ENCODE measurements at regions not wholly inside any gene's neighbourhood (a gene's known extent, or its start where the extent isn't known, plus 50 kb on each side); places are given as distances from the start of the nearest gene placed in this dataset.

DNA sequence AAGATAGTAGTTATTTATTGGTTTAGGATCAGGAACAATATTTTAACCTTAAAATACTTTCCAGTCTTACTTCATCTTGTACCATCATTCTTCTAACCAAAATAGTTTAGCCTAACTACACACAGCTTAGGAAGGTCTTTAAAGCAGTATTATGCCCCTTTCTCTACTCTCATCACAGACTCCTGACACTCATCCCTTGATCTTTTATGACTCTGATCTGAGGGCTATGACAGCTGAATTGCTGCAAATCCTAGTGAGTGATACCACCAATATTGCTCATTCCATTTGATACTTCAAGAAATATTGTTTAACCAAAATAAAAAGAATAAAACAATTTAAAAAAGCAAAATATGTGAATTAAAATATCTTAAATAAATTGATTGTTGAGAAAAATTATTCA, 746.6 kb upstream of the ACO1 start:
- Histone ChIP-seq H3K9me3 (no peaks in the 10 kb centered on the region), H3K27ac (no peak overlapping the region), H3K4me1 (no peaks in the 10 kb centered on the region), H3K36me3 (no peaks in the 10 kb centered on the region), H3K4me3 (no peak overlapping the region), H3K27me3 (no peaks in the 10 kb centered on the region)
- TF ChIP-seq, protein P1, sequence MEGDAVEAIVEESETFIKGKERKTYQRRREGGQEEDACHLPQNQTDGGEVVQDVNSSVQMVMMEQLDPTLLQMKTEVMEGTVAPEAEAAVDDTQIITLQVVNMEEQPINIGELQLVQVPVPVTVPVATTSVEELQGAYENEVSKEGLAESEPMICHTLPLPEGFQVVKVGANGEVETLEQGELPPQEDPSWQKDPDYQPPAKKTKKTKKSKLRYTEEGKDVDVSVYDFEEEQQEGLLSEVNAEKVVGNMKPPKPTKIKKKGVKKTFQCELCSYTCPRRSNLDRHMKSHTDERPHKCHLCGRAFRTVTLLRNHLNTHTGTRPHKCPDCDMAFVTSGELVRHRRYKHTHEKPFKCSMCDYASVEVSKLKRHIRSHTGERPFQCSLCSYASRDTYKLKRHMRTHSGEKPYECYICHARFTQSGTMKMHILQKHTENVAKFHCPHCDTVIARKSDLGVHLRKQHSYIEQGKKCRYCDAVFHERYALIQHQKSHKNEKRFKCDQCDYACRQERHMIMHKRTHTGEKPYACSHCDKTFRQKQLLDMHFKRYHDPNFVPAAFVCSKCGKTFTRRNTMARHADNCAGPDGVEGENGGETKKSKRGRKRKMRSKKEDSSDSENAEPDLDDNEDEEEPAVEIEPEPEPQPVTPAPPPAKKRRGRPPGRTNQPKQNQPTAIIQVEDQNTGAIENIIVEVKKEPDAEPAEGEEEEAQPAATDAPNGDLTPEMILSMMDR (IDR thresholded peaks at IDR 0.05): no peak
- ATAC-seq (no peak), DNase-seq (no peak)
- intact Hi-C loops (cut with DNase I): no loop called here

GRCh38 chr9:31639451-31639850, 745.0 kb upstream of the ACO1 start:
- TF ChIP-seq, protein P1 (IDR thresholded peaks at IDR 0.05): no peak

DNA sequence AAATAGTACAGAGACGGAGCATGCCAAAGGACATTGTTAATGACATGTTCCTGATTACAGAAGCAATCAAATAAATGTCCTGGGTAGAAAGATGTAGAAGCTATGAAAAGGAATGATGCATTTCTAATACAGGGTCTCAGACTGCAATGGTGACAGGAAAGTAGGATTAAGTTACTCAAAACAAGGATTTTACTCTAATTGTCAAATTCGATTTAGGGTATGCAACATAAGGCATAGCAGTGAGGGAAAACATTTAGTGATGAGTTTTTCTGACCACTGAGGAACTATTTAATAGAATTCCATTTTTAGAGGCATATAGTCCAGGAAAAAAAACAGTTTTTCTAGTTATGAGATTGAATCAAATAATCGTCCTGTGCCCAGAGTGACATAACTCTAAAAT, 715.1 kb upstream of the ACO1 start:
- ATAC-seq (no peak), DNase-seq (no peak)
- Histone ChIP-seq H3K27me3 (no peaks in the 10 kb centered on the region), H3K36me3 (no peaks in the 10 kb centered on the region), H3K4me3 (no peak overlapping the region), H3K4me1 (no peaks in the 10 kb centered on the region), H3K27ac (no peak overlapping the region), H3K9me3 (no peaks in the 10 kb centered on the region)
- intact Hi-C loops (cut with DNase I): no loop called here
- TF ChIP-seq, protein P1 (IDR thresholded peaks at IDR 0.05): no peak

More at GRCh38 chr9:31639451-31639850, 745.0 kb upstream of the ACO1 start:
- no peaks in the 10 kb centered on the region for H3K4me1 ChIP-seq
- no peak for DNase-seq
- no peak for ATAC-seq
- H3K4me3 ChIP-seq: no peak overlapping the region
- intact Hi-C loops (cut with DNase I): no loop called here
- no peaks in the 10 kb centered on the region for H3K36me3 ChIP-seq
- no peak overlapping the region for H3K27ac ChIP-seq
- no peaks in the 10 kb centered on the region for H3K27me3 ChIP-seq
- no peaks in the 10 kb centered on the region for H3K9me3 ChIP-seq

GRCh38 chr9:31671011-31671410, 713.4 kb upstream of the ACO1 start:
- Histone ChIP-seq H3K36me3 (no peaks in the 10 kb centered on the region), H3K27ac (no peak overlapping the region), H3K4me3 (no peak overlapping the region), H3K27me3 (no peaks in the 10 kb centered on the region), H3K4me1 (no peaks in the 10 kb centered on the region), H3K9me3 (no peaks in the 10 kb centered on the region)
- intact Hi-C loops (cut with DNase I): no loop called here
- ATAC-seq: no peak
- TF ChIP-seq, protein P1 (IDR thresholded peaks at IDR 0.05): no peak
- DNase-seq: no peak

DNA sequence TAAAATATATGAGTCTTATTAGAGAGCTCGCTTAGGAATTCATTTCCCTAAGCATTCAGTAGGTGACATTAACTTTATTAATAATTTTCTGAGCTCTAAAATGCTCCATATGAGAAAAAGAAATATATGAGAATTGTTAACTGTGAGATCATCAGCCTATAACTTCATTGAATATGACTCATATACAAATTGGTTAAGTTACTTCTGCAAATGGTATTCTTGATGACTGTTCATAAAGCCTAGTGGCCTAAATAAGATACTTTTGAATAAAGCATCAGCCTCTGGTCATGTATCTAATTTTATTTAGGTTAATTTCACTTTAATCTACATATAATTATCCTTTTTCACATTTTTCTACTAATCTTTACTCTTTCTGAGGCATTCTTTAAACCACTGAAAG, 710.2 kb upstream of the ACO1 start:
- DNase-seq: no peak

More for the DNA sequence above, 710.2 kb upstream of the ACO1 start:
- Histone ChIP-seq H3K4me1 (no peaks in the 10 kb centered on the region), H3K36me3 (no peaks in the 10 kb centered on the region), H3K9me3 (no peaks in the 10 kb centered on the region), H3K27me3 (no peaks in the 10 kb centered on the region), H3K4me3 (no peak overlapping the region), H3K27ac (no peak overlapping the region)
- TF ChIP-seq, protein P1 (IDR thresholded peaks at IDR 0.05): no peak
- ATAC-seq: no peak
- intact Hi-C loops (cut with DNase I): no loop called here
